AG04450 (cell line): ENCODE measurements at regions not wholly inside any gene's neighbourhood (a gene's known extent, or its start where the extent isn't known, plus 50 kb on each side); places are given as distances from the start of the nearest gene placed in this dataset.

Experiments used
- CTCF ChIA-PET: fragments of 300-600, 350-600 bp; formaldehyde crosslinking; extraction: SDS; loops from one replicate; lab custom pipeline; 2022; ENCODE audit warnings: antibody characterized with exemption, inconsistent platforms; lab: Charles Lee
- POLR2A ChIA-PET: fragments of 350-600 bp; formaldehyde crosslinking; extraction: SDS; loops from one replicate; lab custom pipeline; 2021; ENCODE audit warnings: antibody characterized with exemption, inconsistent platforms; lab: Yijun Ruan, JAX
- DNase-seq: peaks from one replicate; pipeline ENCODE4 v3.0.0-alpha.2; 2011; ENCODE audit warnings: low read depth, low spot score
- H3K27ac ChIP-seq: one replicate; pipeline ENCODE4 v1.5.1; 2012; ENCODE audit warnings: low read depth, low read length, control low read depth
- H3K27me3 ChIP-seq: one replicate; pipeline ENCODE4 v1.6.0; 2012; ENCODE audit warnings: low read length; ENCODE audit not compliant: control insufficient read depth, insufficient read depth
- H3K4me3 ChIP-seq: 2 replicates; pipeline ENCODE4 v1.5.1; 2011; ENCODE audit warnings: mild to moderate bottlenecking, low read depth, low read length, control low read depth
- H3K9me3 ChIP-seq: 2 replicates; pipeline ENCODE4 v1.5.1; 2012; ENCODE audit warnings: low read length; ENCODE audit not compliant: control insufficient read depth, insufficient read depth
- TF ChIP-seq, protein P1 (sequence below): IDR thresholded peaks from 2 replicates; pipeline ENCODE4 v1.5.1; 2011; ENCODE audit warnings: low read depth, low read length, control low read depth, inconsistent platforms

- Histone ChIP-seq H3K9me3 (peaks cover 5% of the 10 kb centered on the region), H3K27ac (no peak overlapping the region), H3K4me3 (no peak overlapping the region), H3K27me3 (no peaks in the 10 kb centered on the region)
- DNase-seq = no peak
- ChIA-PET CTCF (interaction anchor here (1.0 to 1.5 kb wide), 3 partner anchors 16 to 360 kb away, joined by 3 to 4 read pairs (median 4); no protein-coding TSS in a partner anchor), POLR2A (no interaction called here)
- TF ChIP-seq, protein P1, sequence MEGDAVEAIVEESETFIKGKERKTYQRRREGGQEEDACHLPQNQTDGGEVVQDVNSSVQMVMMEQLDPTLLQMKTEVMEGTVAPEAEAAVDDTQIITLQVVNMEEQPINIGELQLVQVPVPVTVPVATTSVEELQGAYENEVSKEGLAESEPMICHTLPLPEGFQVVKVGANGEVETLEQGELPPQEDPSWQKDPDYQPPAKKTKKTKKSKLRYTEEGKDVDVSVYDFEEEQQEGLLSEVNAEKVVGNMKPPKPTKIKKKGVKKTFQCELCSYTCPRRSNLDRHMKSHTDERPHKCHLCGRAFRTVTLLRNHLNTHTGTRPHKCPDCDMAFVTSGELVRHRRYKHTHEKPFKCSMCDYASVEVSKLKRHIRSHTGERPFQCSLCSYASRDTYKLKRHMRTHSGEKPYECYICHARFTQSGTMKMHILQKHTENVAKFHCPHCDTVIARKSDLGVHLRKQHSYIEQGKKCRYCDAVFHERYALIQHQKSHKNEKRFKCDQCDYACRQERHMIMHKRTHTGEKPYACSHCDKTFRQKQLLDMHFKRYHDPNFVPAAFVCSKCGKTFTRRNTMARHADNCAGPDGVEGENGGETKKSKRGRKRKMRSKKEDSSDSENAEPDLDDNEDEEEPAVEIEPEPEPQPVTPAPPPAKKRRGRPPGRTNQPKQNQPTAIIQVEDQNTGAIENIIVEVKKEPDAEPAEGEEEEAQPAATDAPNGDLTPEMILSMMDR = no peak
These were observed 50.2 kb upstream of the MAP9 start for GRCh38 chr4:155426953-155427352.
